ENCODE measurements at regions not wholly inside any gene's neighbourhood (a gene's known extent, or its start where the extent isn't known, plus 50 kb on each side); places are given as distances from the start of the nearest gene placed in this dataset.

DNA sequence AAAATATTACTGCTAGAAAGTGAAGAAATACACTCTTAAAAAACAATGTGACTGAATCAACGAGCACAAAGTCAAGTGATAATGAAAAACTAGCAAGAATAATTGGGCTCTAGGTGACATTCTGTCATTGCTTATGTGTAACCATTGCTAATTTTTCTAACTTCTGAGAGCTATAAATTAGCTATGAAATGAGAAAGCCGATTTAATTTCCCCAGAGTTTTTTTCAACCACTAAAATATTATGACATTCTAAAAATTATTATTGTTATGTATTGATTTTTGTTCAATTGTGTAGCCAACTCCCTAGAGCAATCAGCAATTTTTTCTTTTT, 458.6 kb upstream of the ATXN8OS start:
- H3K4me3 Mint-ChIP-seq (ENCODE audit: unreplicated experiment): no peak overlapping the region
- DNase-seq: no peak
- CTCF ChIA-PET: no interaction called here

GRCh38 chr13:69648340-69649062, 459.1 kb upstream of the ATXN8OS start:
- no peaks in the 10 kb centered on the region for H3K36me3 Mint-ChIP-seq (ENCODE audit: insufficient read depth, unreplicated experiment)
- H3K4me3 ChIP-seq (ENCODE audit: low read depth, low read length): no peak overlapping the region
- no TSS peak for BruUV-seq (replicated peaks)
- H3K4me1 Mint-ChIP-seq (ENCODE audit: low read depth, unreplicated experiment): no peaks in the 10 kb centered on the region
- H3K4me1 ChIP-seq: no peaks in the 10 kb centered on the region
- peaks cover 4% of the 10 kb centered on the region for H3K9me3 Mint-ChIP-seq (ENCODE audit: unreplicated experiment)
- DNase-seq: no peak
- ChIA-PET POLR2A (no interaction called here), CTCF (no interaction called here)
- no peak overlapping the region for H3K4me3 Mint-ChIP-seq (ENCODE audit: unreplicated experiment)
- no peaks in the 10 kb centered on the region for H3K27me3 Mint-ChIP-seq (ENCODE audit: insufficient read depth, unreplicated experiment)
- no peaks in the 10 kb centered on the region for H3K36me3 ChIP-seq (ENCODE audit: control insufficient read depth, insufficient read depth, low read length)
- H3K9me3 ChIP-seq: no peaks in the 10 kb centered on the region
- H3K27me3 ChIP-seq (replicated peaks; ENCODE audit: control insufficient read depth, insufficient read depth, low read length): no peaks in the 10 kb centered on the region
- TF ChIP-seq CTCF (IDR thresholded peaks at IDR 0.05; ENCODE audit: insufficient read depth in 1 of 2, low read depth in 1 of 2, low read length in 1 of 2, severe bottlenecking in 1 of 2, unreplicated experiment in 1 of 2): no peak
- H3K27ac Mint-ChIP-seq (ENCODE audit: unreplicated experiment): no peak overlapping the region
- intact Hi-C loops (cut with micrococcal nuclease; ENCODE audit: unreplicated experiment): no loop called here

More for the DNA sequence above, 458.6 kb upstream of the ATXN8OS start:
- Histone ChIP-seq H3K4me3 (ENCODE audit: low read depth, low read length) (no peak overlapping the region), H3K27me3 (replicated peaks; ENCODE audit: control insufficient read depth, insufficient read depth, low read length) (no peaks in the 10 kb centered on the region), H3K36me3 (ENCODE audit: control insufficient read depth, insufficient read depth, low read length) (no peaks in the 10 kb centered on the region), H3K4me1 (no peaks in the 10 kb centered on the region), H3K9me3 (no peaks in the 10 kb centered on the region)
- Mint-ChIP-seq H3K27me3 (ENCODE audit: insufficient read depth, unreplicated experiment) (no peaks in the 10 kb centered on the region), H3K9me3 (ENCODE audit: unreplicated experiment) (no peaks in the 10 kb centered on the region), H3K4me1 (ENCODE audit: low read depth, unreplicated experiment) (no peaks in the 10 kb centered on the region), H3K27ac (ENCODE audit: unreplicated experiment) (no peak overlapping the region), H3K36me3 (ENCODE audit: insufficient read depth, unreplicated experiment) (no peaks in the 10 kb centered on the region)
- POLR2A ChIA-PET: no interaction called here
- intact Hi-C loops (cut with micrococcal nuclease; ENCODE audit: unreplicated experiment): no loop called here
- no TSS peak for BruUV-seq (replicated peaks)
- no peak for TF ChIP-seq CTCF (IDR thresholded peaks at IDR 0.05; ENCODE audit: insufficient read depth in 1 of 2, low read depth in 1 of 2, low read length in 1 of 2, severe bottlenecking in 1 of 2, unreplicated experiment in 1 of 2)

GRCh38 chr13:69644447-69644846, 463.2 kb upstream of the ATXN8OS start:
- ChIA-PET POLR2A (no interaction called here), CTCF (interaction anchor here (0.7 kb wide), 1 partner anchor 56 kb away, joined by 3 read pairs; no protein-coding TSS in a partner anchor)
- Mint-ChIP-seq H3K9me3 (ENCODE audit: unreplicated experiment) (peaks cover 9% of the 10 kb centered on the region), H3K27ac (ENCODE audit: unreplicated experiment) (no peak overlapping the region), H3K36me3 (ENCODE audit: insufficient read depth, unreplicated experiment) (no peaks in the 10 kb centered on the region), H3K4me1 (ENCODE audit: low read depth, unreplicated experiment) (no peaks in the 10 kb centered on the region), H3K4me3 (ENCODE audit: unreplicated experiment) (no peak overlapping the region), H3K27me3 (ENCODE audit: insufficient read depth, unreplicated experiment) (no peaks in the 10 kb centered on the region)
- no peak for DNase-seq
- no peaks in the 10 kb centered on the region for H3K36me3 ChIP-seq (ENCODE audit: control insufficient read depth, insufficient read depth, low read length)
- H3K4me1 ChIP-seq: no peaks in the 10 kb centered on the region
- intact Hi-C loops (cut with micrococcal nuclease; ENCODE audit: unreplicated experiment): no loop called here
- BruUV-seq (replicated peaks): no TSS peak
- H3K4me3 ChIP-seq (ENCODE audit: low read depth, low read length): no peak overlapping the region
- TF ChIP-seq CTCF (IDR thresholded peaks at IDR 0.05; ENCODE audit: insufficient read depth in 1 of 2, low read depth in 1 of 2, low read length in 1 of 2, severe bottlenecking in 1 of 2, unreplicated experiment in 1 of 2): no peak
- no peaks in the 10 kb centered on the region for H3K9me3 ChIP-seq
- no peaks in the 10 kb centered on the region for H3K27me3 ChIP-seq (replicated peaks; ENCODE audit: control insufficient read depth, insufficient read depth, low read length)

Data from Caco-2 (cell line).